ENCODE measurements at regions not wholly inside any gene's neighbourhood (a gene's known extent, or its start where the extent isn't known, plus 50 kb on each side); places are given as distances from the start of the nearest gene placed in this dataset.

DNA sequence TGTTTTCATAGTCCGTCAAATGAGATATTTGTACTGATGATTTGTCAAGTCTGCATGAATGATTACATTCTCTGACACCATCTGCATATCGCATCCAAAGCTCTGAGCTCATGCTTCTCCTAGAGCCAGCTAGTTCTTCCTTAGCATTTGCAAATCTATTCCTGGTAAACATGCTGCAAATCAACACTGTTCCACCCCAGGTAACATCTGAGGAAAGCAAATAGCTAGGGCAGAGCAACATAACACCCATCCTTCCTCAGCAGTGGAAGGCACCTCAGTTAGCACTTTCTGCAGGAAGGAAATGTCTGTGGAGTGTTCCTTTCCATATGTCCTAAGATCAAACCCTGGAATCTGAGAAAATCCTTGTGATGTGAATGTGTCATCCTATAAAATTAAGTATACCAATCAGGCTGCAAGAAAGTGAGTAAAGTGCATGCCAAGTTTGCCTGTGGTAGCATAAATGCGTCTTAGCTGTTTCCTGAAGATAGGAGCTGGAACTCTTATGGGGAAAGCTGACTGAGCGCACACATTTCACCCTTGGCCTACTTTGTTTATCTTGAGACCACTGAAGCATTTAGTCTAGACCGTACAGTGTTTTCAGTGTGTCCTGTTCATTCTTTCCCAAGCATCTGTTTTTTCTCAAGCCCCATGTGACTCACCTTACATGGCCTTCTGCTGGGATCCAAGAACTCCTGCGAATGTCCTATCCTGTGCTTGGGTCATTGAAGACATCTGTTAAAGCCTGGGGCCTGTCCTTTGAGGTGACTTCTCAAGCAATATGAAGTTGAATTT lies 50.9 kb upstream of the STARD4 start:
- TF ChIP-seq POLR2AphosphoS5 (IDR thresholded peaks at IDR 0.05) (no peak), CTCF (IDR thresholded peaks at IDR 0.05) (no peak), POLR2A (IDR thresholded peaks at IDR 0.05) (no peak)

Data from breast epithelium (tissue), 3 donors.